ENCODE measurements at regions not wholly inside any gene's neighbourhood (a gene's known extent, or its start where the extent isn't known, plus 50 kb on each side); places are given as distances from the start of the nearest gene placed in this dataset.

DNA sequence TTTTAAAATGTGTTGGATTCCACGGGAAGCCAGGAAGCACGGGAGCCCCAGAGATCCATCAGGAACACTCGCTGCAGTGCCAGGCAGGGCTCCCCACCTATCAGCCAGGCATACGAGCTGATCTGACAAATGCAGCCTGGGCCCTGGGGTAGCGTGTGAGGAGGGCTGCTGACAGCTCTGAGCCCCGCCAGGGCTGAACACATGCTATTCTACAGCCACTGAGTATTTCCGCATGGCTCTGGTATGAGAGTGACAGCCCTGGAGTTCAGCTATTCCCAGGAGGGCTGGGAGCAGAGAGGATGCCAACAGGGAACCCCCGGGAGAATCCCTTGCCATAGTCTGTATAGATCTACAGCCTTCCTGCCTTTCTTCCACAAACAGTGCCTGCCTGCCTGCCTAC lies 237.3 kb upstream of the ZMIZ1 start:
- TF ChIP-seq, protein P1, sequence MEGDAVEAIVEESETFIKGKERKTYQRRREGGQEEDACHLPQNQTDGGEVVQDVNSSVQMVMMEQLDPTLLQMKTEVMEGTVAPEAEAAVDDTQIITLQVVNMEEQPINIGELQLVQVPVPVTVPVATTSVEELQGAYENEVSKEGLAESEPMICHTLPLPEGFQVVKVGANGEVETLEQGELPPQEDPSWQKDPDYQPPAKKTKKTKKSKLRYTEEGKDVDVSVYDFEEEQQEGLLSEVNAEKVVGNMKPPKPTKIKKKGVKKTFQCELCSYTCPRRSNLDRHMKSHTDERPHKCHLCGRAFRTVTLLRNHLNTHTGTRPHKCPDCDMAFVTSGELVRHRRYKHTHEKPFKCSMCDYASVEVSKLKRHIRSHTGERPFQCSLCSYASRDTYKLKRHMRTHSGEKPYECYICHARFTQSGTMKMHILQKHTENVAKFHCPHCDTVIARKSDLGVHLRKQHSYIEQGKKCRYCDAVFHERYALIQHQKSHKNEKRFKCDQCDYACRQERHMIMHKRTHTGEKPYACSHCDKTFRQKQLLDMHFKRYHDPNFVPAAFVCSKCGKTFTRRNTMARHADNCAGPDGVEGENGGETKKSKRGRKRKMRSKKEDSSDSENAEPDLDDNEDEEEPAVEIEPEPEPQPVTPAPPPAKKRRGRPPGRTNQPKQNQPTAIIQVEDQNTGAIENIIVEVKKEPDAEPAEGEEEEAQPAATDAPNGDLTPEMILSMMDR (IDR thresholded peaks at IDR 0.05) = no peak
- no peak for TF ChIP-seq POLR2A (IDR thresholded peaks at IDR 0.05)

Measured in thyroid gland (tissue), 4 donors.